ENCODE measurements at regions not wholly inside any gene's neighbourhood (a gene's known extent, or its start where the extent isn't known, plus 50 kb on each side); places are given as distances from the start of the nearest gene placed in this dataset.

DNA sequence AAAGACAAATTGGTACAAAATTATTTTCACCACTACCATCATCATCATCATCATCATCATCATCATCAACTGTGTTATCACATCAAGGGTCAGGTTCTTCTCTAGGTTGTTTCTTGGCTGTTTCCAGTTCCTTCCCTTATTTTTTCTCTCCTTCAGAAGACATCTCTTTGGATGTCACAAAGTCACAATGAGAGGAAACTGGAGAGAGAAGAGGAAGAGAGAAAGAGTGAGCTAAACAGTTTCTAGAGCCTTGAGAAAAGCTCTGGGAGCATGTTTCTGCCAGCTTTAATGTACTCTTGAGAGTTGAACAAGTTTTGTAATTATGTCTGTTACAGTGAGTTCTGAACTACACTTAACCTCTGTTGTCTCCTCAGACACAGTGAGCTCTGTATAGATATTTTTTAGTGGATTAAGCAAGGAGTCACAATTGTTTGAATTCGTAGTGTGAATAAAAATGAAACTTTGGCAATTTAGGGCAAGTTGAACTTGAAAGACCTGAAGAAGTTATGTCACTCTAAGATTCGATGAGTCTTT, 123.0 kb upstream of the AKIRIN2 start:
- H3K4me3 ChIP-seq (ENCODE audit: low read depth, low read length), result no peak overlapping the region
- TF ChIP-seq, protein P1, sequence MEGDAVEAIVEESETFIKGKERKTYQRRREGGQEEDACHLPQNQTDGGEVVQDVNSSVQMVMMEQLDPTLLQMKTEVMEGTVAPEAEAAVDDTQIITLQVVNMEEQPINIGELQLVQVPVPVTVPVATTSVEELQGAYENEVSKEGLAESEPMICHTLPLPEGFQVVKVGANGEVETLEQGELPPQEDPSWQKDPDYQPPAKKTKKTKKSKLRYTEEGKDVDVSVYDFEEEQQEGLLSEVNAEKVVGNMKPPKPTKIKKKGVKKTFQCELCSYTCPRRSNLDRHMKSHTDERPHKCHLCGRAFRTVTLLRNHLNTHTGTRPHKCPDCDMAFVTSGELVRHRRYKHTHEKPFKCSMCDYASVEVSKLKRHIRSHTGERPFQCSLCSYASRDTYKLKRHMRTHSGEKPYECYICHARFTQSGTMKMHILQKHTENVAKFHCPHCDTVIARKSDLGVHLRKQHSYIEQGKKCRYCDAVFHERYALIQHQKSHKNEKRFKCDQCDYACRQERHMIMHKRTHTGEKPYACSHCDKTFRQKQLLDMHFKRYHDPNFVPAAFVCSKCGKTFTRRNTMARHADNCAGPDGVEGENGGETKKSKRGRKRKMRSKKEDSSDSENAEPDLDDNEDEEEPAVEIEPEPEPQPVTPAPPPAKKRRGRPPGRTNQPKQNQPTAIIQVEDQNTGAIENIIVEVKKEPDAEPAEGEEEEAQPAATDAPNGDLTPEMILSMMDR (conservative IDR thresholded peaks at IDR 0.05; ENCODE audit: low read depth, low read length), result no peak
- DNase-seq (ENCODE audit: low read depth), result no peak

DNA sequence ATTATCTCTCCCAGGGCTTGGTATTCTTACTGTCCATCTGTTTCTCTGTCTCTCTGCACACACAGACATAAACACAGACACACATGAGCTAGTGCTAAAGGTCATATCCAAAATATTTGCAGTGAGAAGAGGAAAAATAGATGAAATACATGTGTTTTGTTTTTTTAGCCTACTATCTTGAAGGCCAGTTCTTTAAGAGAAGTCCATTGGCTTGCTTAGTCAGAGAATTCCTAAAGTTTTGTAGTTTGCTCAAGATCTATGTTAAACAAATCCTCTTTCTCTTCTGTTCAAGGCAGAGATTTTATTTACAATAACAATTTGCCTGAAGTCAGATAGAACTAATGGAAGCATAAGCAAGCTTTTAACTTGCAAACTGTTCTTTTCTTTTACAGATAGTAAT, 120.0 kb upstream of the AKIRIN2 start:
- DNase-seq (ENCODE audit: low read depth), result peak; percentile 61
- H3K4me3 ChIP-seq (ENCODE audit: low read depth, low read length), result no peak overlapping the region
- TF ChIP-seq, protein P1 (conservative IDR thresholded peaks at IDR 0.05; ENCODE audit: low read depth, low read length), result no peak

DNA sequence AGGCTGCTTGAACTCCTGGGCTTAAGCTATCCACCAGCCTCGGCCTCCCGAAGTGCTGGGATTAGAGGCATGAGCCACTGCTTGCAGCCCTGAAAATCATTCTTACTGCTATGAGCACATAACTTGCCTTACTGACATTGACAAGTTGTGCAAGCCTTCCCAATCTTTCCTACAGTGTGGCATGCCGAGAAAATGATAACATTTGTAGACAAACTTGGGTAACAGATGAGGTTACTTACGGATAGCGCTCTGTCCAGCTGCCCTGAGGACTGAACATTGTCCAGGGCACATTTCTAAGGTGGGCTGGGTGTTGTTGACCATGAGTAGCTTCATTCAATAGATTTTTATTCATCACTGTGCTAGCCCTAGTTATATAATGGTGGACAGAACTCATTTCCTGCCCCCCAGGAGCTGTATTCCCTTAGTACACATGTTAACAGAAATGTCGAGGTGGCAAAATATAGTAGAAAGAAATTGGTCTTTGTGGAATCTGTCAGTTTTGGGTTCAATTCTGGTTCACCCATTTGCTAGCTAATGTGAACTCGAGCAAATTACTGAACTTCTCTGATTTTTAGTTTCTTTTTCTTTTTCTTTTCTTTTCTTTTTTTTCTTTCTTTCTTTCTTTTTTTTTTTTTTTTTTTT, 118.4 kb upstream of the AKIRIN2 start:
- no peak for DNase-seq (ENCODE audit: low read depth)
- H3K4me3 ChIP-seq (ENCODE audit: low read depth, low read length), result no peak overlapping the region
- TF ChIP-seq, protein P1 (conservative IDR thresholded peaks at IDR 0.05; ENCODE audit: low read depth, low read length), result no peak

DNA sequence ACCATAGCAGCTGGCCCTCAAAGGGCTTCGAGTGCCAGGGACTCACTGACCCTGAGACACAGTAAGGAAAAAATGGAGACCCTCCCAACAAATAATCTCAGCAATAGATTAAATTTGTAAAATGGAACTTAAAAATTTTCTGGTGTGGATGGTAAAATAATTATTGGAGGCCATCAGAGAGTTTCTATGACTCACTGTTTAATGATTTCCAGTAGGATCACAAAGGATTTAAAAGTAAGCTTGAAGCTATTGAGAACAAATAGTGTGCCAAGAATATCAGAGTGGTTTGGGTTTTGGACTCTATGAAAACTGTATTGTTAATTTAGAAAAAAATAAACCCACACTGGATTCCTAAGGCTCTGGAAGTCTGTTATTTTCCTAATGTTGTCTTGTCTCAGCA, 115.2 kb upstream of the AKIRIN2 start:
- TF ChIP-seq, protein P1 (conservative IDR thresholded peaks at IDR 0.05; ENCODE audit: low read depth, low read length), result no peak
- no peak overlapping the region for H3K4me3 ChIP-seq (ENCODE audit: low read depth, low read length)
- DNase-seq (ENCODE audit: low read depth), result no peak

DNA sequence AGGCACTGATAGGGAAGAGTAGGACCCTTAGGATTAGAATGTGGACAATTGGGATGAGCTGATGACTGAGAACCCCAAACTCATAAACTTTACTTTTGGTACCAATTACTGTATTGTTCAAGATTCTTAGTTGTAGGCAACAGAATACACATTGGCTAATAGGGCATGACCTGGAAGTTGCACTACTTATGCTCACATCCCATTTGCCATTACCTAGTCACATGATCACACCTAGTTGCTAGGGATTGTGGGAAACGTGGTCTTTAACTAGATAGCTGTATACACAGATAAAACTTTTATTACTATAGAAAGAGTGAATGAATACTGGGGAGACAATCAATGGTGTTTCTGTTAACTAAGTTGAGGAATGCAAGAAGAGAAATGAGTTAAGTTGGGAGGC, 113.4 kb upstream of the AKIRIN2 start:
- TF ChIP-seq, protein P1 (conservative IDR thresholded peaks at IDR 0.05; ENCODE audit: low read depth, low read length), result no peak
- DNase-seq (ENCODE audit: low read depth), result peak; percentile 19

DNA sequence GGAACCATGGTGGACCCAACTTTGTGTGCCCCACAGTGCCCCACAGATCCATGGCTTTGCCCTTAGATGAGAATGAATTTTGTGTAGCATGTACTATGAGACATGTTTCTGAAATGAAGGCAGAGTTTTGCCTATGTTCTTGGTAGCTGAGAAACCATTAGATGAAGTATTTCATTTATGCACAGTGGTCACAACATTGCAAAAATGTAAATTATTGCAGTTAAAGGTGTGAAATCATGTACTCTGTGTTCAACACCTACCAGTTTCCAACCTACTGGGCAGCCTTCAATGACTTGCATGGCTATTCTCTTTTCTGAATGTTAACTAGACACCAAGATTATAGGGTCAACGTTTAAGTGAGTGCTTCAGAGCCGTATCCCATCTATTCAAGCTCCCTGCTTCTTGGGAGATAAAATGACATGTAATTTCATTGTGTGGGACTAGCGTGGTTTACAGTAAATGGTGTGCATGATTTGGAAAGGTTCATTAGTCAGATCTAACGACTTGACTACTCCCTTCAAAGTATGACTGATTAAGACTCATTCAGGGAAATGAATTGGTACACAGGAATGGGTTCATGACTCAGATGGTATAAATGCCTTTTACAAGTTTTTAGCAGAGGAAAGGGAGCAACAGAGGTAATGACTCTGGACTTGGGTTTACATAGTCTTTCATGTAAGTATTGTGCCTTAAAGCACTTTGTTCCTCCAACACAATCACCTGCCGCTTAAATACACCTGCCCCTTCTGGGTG, 106.1 kb upstream of the AKIRIN2 start:
- TF ChIP-seq, protein P1 (conservative IDR thresholded peaks at IDR 0.05; ENCODE audit: low read depth, low read length), result no peak
- no peak for DNase-seq (ENCODE audit: low read depth)

More for the DNA sequence above, 113.4 kb upstream of the AKIRIN2 start:
- H3K4me3 ChIP-seq (ENCODE audit: low read depth, low read length), result no peak overlapping the region

More for the DNA sequence above, 106.1 kb upstream of the AKIRIN2 start:
- H3K4me3 ChIP-seq (ENCODE audit: low read depth, low read length), result no peak overlapping the region
